CD4-positive, alpha-beta T cell treated with Interleukin-6 for 4 hours (primary cell): ENCODE measurements at regions not wholly inside any gene's neighbourhood (a gene's known extent, or its start where the extent isn't known, plus 50 kb on each side); places are given as distances from the start of the nearest gene placed in this dataset.
"Not testable (repeated sequence)": the region's sequence is repeated elsewhere in the genome, so short reads cannot be mapped to it uniquely, and the experiment has no call there.

Source experiments
- DNase-seq: peaks from one replicate; pipeline ENCODE4 v3.0.0-alpha.2; 2020; ENCODE audit warnings: mixed read lengths

GRCh38 chr2:181792906-181793305, 98.6 kb upstream of the ITPRID2 start:
- DNase-seq = no peak

DNA sequence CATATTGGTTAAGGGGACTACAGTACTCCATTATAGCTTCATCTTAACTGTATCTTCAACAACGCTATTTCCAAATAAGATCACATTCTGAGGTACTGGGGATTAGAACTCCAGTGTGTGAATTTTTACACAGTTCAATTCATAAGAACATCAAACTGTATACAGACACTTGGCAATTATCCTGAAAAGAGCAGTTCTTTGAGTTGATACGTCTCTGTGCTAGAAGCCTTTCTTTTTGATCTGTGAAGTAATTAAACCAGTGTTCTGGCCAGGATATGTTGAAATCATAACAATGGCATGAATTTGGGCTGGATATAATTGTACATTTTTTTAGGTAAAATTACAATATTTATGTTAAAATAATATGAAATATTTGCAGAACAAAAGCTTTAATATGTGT, 93.5 kb upstream of the ITPRID2 start:
- no peak for DNase-seq

- DNase-seq = not testable (repeated sequence)
These were observed 89.2 kb upstream of the ITPRID2 start for GRCh38 chr2:181802300-181802699.

GRCh38 chr2:181803903-181804799, 87.4 kb upstream of the ITPRID2 start:
- not testable (repeated sequence) for DNase-seq

DNA sequence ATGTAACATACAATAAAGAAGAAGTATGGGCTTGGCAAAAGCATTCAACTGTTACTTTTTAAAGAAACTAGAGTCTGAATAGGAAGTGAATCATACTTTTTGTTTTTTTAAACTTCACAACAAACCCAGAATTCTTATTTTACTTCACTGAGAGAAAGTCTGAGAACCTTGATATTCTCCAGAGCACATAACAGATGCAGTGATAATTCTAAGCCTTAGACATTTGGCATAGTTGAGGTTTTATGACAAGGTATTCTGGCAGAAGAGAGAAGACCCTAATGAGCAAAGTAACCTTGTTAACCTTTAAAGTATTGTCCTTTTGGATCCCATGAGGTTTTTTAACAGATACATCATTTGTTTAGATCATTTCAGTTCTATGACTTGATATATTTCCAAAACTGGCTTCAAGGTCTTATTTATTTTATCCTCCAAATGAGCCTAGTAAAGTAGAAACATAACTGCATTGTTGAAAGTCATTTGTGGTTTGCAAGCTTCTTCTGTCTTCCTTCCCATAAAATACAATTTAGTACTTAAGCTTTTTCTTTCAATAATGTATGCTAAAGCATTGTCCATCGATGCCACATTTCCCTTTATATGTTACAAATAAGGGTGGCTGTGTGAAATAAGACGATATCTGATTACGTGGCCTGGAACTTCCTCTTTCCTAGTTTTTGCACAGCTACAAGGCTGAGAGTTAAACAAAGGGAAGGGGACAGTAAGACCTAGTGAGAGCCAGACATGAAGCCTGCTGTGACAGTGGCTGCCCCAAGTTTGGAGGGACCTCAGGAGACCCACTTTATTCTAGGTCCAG, 86.1 kb upstream of the ITPRID2 start:
- no peak for DNase-seq

- DNase-seq = no peak
These were observed 85.5 kb upstream of the ITPRID2 start for GRCh38 chr2:181806039-181806392.

GRCh38 chr2:181807526-181807925, 84.0 kb upstream of the ITPRID2 start:
- no peak for DNase-seq

GRCh38 chr2:181810823-181811695, 80.5 kb upstream of the ITPRID2 start:
- no peak for DNase-seq

- DNase-seq = no peak
These were observed 79.3 kb upstream of the ITPRID2 start for GRCh38 chr2:181812106-181812743.

DNA sequence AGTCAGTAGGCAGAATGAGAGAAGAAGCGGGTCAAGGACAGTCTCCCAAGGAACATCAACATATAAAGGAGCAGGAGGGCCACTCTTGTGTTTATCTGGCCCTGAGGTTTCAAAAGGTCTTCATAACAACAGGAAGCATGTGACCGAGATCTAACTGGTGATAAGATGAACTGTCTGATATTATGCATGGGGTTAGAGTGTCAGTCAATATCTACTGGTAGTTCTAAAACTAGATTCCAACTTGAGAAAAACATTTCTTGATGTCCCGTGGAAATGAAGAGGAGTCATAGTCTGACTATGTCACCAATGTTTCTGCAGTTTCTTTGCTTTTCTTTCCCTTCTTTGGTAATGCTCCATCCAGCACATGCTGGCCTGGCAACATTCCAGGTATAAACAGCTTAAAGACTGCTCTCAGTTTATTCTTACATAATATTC, 77.5 kb upstream of the ITPRID2 start:
- DNase-seq = no peak

- no peak for DNase-seq
These were observed 74.0 kb upstream of the ITPRID2 start for GRCh38 chr2:181817509-181817908.

GRCh38 chr2:181818058-181818680, 73.4 kb upstream of the ITPRID2 start:
- DNase-seq = no peak

DNA sequence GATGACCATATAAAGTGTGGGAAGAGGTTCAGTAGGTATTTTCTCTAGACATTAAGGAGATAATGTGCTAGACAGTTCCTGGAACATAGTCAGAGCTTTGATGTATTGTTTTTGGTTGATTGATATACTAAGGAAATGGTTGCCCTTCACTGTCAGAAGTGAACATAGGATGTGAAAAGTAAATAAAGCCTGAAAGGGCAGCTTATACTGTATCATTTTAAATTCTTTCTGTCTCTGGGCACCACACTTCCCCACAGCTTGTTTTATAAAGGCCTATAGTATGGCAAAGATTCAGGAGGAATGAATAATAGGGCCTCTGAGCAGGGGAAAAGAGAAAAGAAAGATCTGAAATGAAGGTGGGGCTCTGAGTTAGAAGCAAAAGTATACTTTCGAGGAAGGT, 72.7 kb upstream of the ITPRID2 start:
- DNase-seq = no peak

DNA sequence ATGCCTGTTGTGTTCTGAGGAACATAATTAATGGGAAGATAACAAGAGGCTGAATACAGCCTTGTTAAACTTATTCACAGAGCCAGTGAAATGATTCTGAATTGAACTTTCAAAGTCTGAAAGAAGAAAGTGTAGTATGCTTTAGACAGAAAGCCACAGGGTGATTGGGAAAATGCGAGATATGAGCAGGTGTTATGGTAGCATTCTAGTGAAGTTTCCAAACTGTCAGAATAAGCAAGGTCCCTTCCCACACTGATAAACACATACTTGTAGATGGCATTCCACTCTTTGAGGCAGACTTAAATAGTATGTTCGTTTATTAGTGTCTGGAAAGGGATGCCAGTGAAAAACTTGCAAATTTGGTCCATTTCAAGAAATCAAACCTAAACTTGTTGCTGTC, 70.5 kb upstream of the ITPRID2 start:
- DNase-seq = no peak

- DNase-seq = no peak
These were observed 69.4 kb upstream of the ITPRID2 start for GRCh38 chr2:181822097-181822496.

GRCh38 chr2:181823405-181823804, 68.1 kb upstream of the ITPRID2 start:
- DNase-seq = no peak

DNA sequence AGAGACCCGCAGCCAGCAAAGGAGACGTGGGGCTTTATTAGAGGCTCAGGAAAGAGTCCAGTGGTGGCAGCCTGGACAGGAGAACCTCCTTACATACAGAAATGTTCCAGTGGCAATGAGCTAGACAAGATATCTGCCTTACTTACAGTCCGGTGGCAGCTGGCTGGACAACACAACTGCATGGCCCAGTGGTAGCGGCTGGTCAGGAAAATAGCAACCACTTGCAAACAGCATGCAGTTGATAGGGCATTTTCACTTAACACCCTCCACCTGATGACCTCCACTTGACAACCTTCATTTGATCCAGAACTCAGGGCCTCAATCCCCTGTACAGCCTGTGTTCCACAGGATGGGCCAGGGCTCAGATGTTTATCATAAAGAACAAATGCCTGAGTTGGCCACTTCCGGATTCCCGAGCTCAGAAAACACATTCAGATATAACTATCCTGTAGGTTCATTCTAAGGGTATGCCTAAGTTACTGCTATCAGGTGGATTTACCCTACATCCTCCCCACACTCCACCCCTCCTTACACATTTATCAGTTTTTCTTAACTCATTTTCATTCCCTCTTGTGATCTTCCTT, 63.3 kb upstream of the ITPRID2 start:
- no peak for DNase-seq

DNA sequence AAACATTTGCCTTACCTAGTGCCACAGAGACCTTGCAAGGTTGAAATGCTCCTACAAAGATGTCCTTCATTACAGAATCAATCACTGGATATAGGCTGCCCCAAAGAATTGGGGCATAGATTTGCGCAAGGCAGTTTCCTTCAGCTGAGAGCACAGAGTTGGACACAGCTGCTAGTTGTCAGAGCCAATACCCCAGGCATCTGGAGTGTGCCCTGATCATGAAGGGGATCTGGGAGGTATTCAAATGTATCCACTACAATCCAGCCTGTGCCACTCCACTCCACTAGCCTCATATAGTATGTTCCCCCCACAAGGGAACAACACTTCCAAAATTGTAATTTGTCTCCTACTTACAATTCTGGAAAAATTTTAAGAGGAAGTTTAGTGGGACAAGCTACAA, 62.3 kb upstream of the ITPRID2 start:
- DNase-seq = no peak

DNA sequence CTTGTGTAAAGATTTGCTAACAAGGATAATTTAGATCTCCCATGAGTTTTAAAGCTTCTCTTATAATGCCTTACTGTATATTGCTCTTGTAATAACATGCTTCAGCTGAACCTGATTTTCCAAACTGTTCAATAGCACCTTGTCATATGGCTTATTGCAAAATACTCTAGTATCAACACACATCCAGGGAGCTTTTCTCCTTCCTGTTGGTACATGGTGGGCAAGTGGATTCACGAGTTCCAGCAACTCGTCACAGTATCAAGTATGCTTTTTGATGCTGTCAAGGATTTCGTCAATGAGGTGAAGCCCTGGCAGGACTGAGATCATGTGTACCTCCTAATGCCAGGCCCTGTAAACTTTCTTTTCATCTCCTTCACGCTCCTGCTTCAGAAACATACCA, 59.5 kb upstream of the ITPRID2 start:
- DNase-seq = no peak

DNA sequence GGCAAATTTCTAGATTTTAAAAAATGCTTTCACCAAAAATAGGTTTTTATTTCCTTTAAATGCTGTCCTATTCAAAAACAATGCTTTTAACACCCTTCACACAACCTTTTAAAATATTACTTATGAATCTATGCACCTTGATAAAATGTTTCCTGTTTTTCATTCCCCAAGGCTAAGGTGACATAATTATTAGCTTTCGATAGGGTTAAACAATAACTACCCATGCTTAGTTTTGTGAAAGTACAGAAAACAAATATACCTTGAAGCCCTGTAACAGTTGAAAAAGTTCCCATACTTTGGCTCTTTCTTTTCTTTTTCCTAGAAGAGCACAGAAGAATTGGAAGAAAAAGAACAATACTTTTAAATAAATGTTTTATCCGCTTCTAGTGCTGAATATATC, 54.9 kb upstream of the ITPRID2 start:
- DNase-seq = no peak

- DNase-seq = no peak
These were observed 54.0 kb upstream of the ITPRID2 start for GRCh38 chr2:181837563-181837962.

- no peak for DNase-seq
These were observed 51.7 kb upstream of the ITPRID2 start for GRCh38 chr2:181839811-181840210.
